Brain microvascular endothelial cell (primary cell): ENCODE measurements at regions not wholly inside any gene's neighbourhood (a gene's known extent, or its start where the extent isn't known, plus 50 kb on each side); places are given as distances from the start of the nearest gene placed in this dataset.

Experiments
- DNase-seq: peaks from one replicate; pipeline ENCODE4 v3.0.0-alpha.2; 2020
- H3K27ac ChIP-seq: fragments of 250-450 bp; sonication (Bioruptor Pico); 2 replicates; pipeline ENCODE4 v1.5.1; 2020; ENCODE audit warnings: mild to moderate bottlenecking, moderate library complexity
- H3K27me3 ChIP-seq: fragments of 250-450 bp; sonication (Bioruptor Pico); replicated peaks from 2 replicates; pipeline ENCODE4 v1.5.1; 2020; ENCODE audit warnings: mild to moderate bottlenecking
- H3K36me3 ChIP-seq: fragments of 250-450 bp; sonication (Bioruptor Pico); replicated peaks from 2 replicates; pipeline ENCODE4 v1.5.1; 2020; ENCODE audit warnings: mild to moderate bottlenecking
- H3K4me3 ChIP-seq: 2 replicates; pipeline ENCODE4 v1.5.1; 2011; ENCODE audit warnings: low read depth, mild to moderate bottlenecking, control low read depth, low read length, moderate library complexity
- CTCF ChIP-seq: IDR thresholded peaks from 2 replicates; pipeline ENCODE4 v1.5.1; 2011; ENCODE audit warnings: low read depth, mild to moderate bottlenecking, moderate library complexity, low read length, control low read depth, inconsistent platforms; ENCODE audit errors: missing control alignments
- in situ Hi-C: cut with HindIII; loops from 2 replicates; pipeline ENCODE4 v1.10.0; 2017; ENCODE audit warnings: low sequenced_read_pairs, low pct_ligation_motif_present

- Histone ChIP-seq H3K27ac (no peak overlapping the region), H3K27me3 (no peaks in the 10 kb centered on the region), H3K4me3 (no peak overlapping the region), H3K36me3 (no peaks in the 10 kb centered on the region)
- DNase-seq: no peak
- in situ Hi-C loops: no loop called here
- no peak for TF ChIP-seq CTCF
These were observed 239.9 kb downstream of the PAX3 start for GRCh38 chr2:222058819-222059445.

GRCh38 chr2:222057347-222058073 is 241.3 kb downstream of the PAX3 start:
- no peaks in the 10 kb centered on the region for H3K27me3 ChIP-seq
- DNase-seq: no peak

GRCh38 chr2:222055328-222055727 is 243.5 kb downstream of the PAX3 start:
- no peak for DNase-seq
- no peak for TF ChIP-seq CTCF
- Histone ChIP-seq H3K27ac (no peak overlapping the region), H3K4me3 (no peak overlapping the region), H3K27me3 (no peaks in the 10 kb centered on the region), H3K36me3 (no peaks in the 10 kb centered on the region)
- in situ Hi-C loops: no loop called here

More at GRCh38 chr2:222057347-222058073, 241.3 kb downstream of the PAX3 start:
- TF ChIP-seq CTCF: peak; percentile 51
- in situ Hi-C loops: no loop called here
- Histone ChIP-seq H3K4me3 (no peak overlapping the region), H3K27ac (no peak overlapping the region), H3K36me3 (no peaks in the 10 kb centered on the region)

- Histone ChIP-seq H3K27me3 (no peaks in the 10 kb centered on the region), H3K36me3 (no peaks in the 10 kb centered on the region), H3K27ac (no peak overlapping the region), H3K4me3 (no peak overlapping the region)
- no peak for DNase-seq
- in situ Hi-C loops: no loop called here
- no peak for TF ChIP-seq CTCF
These were observed 244.0 kb downstream of the PAX3 start for GRCh38 chr2:222054813-222055212.

- Histone ChIP-seq H3K36me3 (no peaks in the 10 kb centered on the region), H3K4me3 (no peak overlapping the region), H3K27ac (no peak overlapping the region), H3K27me3 (no peaks in the 10 kb centered on the region)
- peak; percentile 55 for TF ChIP-seq CTCF
- in situ Hi-C loops: no loop called here
- no peak for DNase-seq
These were observed 245.8 kb downstream of the PAX3 start for GRCh38 chr2:222052934-222053367.
